ENCODE measurements at regions not wholly inside any gene's neighbourhood (a gene's known extent, or its start where the extent isn't known, plus 50 kb on each side); places are given as distances from the start of the nearest gene placed in this dataset.
A peak's percentile ranks its signal among the peaks of the same experiment; 100 is the strongest.

GRCh38 chr1:224879162-224879803 lies 50.2 kb upstream of the DNAH14 start:
- CTCF ChIA-PET, result interaction anchor here (1.1 to 2.2 kb wide), 4 partner anchors 18 to 235 kb away, joined by 3 to 6 read pairs (median 4); no protein-coding TSS in a partner anchor
- 14% methylated on average over 5 of the region's 5 CpGs for WGBS (ENCODE audit: missing lambda C conversion rate)
- peak in 1 of 2 experiments; percentile 14 for DNase-seq (ENCODE audit: low read depth in 1 of 2, low spot score in 1 of 2)
- TF ChIP-seq CBX2 (IDR thresholded peaks at IDR 0.05; ENCODE audit: borderline replicate concordance, low read depth) (no peak), CEBPB (IDR thresholded peaks at IDR 0.05) (0 out of 4 replicates have a peak, but pooled peaks of 1 of the 2 experiments have one; percentile 23)
- peak; percentile 73 to 83; a peak in 5 of 6 replicates for ATAC-seq
- H3K27ac ChIP-seq, result peak overlapping the region; percentile 58 to 59
- no peaks in the 10 kb centered on the region for H3K9me3 ChIP-seq
- FAIRE-seq, result no peak
- POLR2A ChIA-PET, result no interaction called here
- H3K4me3 ChIP-seq, result no peak overlapping the region
- peaks cover 47% of the 10 kb centered on the region for H3K4me1 ChIP-seq
- H3K4me2 ChIP-seq, result peak overlapping the region; percentile 48
